Prostate gland (tissue), 2 donors: ENCODE measurements at regions not wholly inside any gene's neighbourhood (a gene's known extent, or its start where the extent isn't known, plus 50 kb on each side); places are given as distances from the start of the nearest gene placed in this dataset.

Source experiments
- POLR2A ChIP-seq: fragments of 450-650 bp; IDR thresholded peaks from one replicate; pipeline ENCODE4 v1.6.1; 2016; ENCODE audit warnings: antibody characterized with exemption, mild to moderate bottlenecking
- POLR2AphosphoS5 ChIP-seq: sonication (generic); formaldehyde crosslinking; IDR thresholded peaks from one replicate; pipeline ENCODE4 v1.6.1; 2017; ENCODE audit warnings: antibody characterized with exemption
- TF ChIP-seq, protein P1 (sequence below), 4 experiments: fragments of 200-600 bp in 2 of 4; fragments of 450-650 bp in 2 of 4; sonication (generic) in 2 of 4; IDR thresholded peaks; 1 replicate in 3 of 4; 2 replicates in 1 of 4; pipeline ENCODE4 v1.5.1; 2016 to 2019; ENCODE audit warnings: antibody characterized with exemption in 4 of 4, mild to moderate bottlenecking in 2 of 4, moderate library complexity in 2 of 4

DNA sequence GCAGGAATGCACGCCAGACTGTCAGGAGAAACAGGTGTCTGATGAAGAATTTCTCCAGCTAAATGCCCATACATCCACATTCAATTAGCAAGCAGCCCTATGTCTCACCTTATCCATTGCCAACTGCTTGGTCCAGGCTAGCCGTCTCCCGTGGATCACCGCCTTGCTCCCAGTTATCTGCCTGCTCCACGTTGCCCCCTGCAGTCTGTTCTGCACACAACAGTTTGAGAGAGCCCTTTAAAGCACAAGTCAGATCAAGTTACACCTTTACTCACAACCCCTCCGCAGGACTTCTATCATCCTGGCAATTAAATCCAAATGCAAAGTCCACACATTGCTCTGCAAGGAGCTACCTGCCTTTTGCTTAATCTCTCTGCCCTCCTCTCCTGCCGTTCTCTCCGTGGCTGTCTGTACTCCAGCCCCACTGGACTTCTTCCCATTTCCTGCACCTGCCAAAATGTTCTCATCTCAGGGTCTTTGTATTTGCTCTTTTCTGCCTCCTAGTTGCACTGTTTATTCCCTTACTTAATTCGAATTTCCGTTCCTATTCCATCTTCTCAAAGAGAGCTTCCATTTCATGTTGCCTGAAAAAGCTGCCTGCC is 185.3 kb upstream of the LARGE1 start:
- TF ChIP-seq, protein P1, sequence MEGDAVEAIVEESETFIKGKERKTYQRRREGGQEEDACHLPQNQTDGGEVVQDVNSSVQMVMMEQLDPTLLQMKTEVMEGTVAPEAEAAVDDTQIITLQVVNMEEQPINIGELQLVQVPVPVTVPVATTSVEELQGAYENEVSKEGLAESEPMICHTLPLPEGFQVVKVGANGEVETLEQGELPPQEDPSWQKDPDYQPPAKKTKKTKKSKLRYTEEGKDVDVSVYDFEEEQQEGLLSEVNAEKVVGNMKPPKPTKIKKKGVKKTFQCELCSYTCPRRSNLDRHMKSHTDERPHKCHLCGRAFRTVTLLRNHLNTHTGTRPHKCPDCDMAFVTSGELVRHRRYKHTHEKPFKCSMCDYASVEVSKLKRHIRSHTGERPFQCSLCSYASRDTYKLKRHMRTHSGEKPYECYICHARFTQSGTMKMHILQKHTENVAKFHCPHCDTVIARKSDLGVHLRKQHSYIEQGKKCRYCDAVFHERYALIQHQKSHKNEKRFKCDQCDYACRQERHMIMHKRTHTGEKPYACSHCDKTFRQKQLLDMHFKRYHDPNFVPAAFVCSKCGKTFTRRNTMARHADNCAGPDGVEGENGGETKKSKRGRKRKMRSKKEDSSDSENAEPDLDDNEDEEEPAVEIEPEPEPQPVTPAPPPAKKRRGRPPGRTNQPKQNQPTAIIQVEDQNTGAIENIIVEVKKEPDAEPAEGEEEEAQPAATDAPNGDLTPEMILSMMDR (IDR thresholded peaks at IDR 0.05) = peak in 3 of 4 experiments; percentile 45 to 62 (median 60)
- TF ChIP-seq POLR2AphosphoS5 (no peak), POLR2A (no peak)
